Activated B cell treated with CpG ODN at 0.5 μM for 24 hours (primary cell): ENCODE measurements at regions not wholly inside any gene's neighbourhood (a gene's known extent, or its start where the extent isn't known, plus 50 kb on each side); places are given as distances from the start of the nearest gene placed in this dataset.

Experiments
- ATAC-seq: fragments of 200-7000 bp; cut with Tn5 transposase; one replicate; pipeline ENCODE4 v1.10.0; 2021; ENCODE audit warnings: low read depth, mild to moderate bottlenecking, moderate library complexity
- CTCF ChIA-PET: fragments of 350-600 bp; sonication (Branson Sonifier 250); formaldehyde crosslinking; loops from one replicate; lab custom pipeline; 2021; ENCODE audit warnings: antibody characterized with exemption; lab: Charles Lee
- POLR2A ChIA-PET: fragments of 350-600 bp; sonication (Branson Sonifier 250); formaldehyde crosslinking; loops from one replicate; lab custom pipeline; 2021; ENCODE audit warnings: antibody characterized with exemption; lab: Charles Lee
- DNase-seq: peaks from one replicate; pipeline ENCODE4 v3.0.0; 2022
- H3K27ac Mint-ChIP-seq: one replicate; pipeline ENCODE4 v1.8.0; 2020; ENCODE audit warnings: mixed read lengths
- H3K27me3 Mint-ChIP-seq: one replicate; pipeline ENCODE4 v1.8.0; 2021; ENCODE audit warnings: mixed read lengths
- H3K36me3 Mint-ChIP-seq: one replicate; pipeline ENCODE4 v1.8.0; 2021; ENCODE audit warnings: low read depth, mixed read lengths
- H3K4me1 Mint-ChIP-seq: one replicate; pipeline ENCODE4 v1.8.0; 2021; ENCODE audit warnings: mixed read lengths
- H3K4me3 Mint-ChIP-seq: one replicate; pipeline ENCODE4 v1.8.0; 2020; ENCODE audit warnings: mild to moderate bottlenecking, mixed read lengths
- H3K9me3 Mint-ChIP-seq: one replicate; pipeline ENCODE4 v1.8.0; 2020; ENCODE audit warnings: mixed read lengths
- intact Hi-C: fragments of 100-400 bp; cut with micrococcal nuclease; formaldehyde crosslinking; loops from one replicate; pipeline ENCODE4 v1.15.1; 2024
- TF ChIP-seq, protein P1 (sequence below): fragments of 200-600 bp; IDR thresholded peaks from one replicate; pipeline ENCODE4 v1.8.0; 2022; ENCODE audit warnings: antibody characterized with exemption, mild to moderate bottlenecking

DNA sequence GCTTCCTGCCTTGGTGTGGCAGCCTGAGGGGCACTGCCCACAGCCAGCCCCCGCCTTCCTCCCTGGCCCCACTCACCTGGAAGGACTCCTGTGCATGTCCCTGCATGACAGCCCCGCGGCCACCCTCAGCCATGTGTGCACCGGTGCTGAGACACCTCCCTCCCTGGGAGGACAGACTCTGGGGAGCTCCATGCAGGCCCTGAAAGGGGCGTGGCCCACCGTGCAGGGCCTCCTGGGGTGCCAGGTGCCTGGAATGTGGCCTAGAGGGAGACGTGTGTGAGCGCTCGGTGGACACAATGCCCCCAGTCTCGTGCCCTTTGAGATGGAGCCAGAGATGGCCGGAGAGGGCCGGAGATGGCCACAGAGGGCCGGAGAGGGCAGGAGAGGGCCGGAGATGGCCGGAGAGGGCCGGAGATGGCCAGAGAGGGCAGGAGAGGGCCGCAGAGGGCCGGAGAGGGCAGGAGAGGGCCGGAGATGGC is 59.1 kb upstream of the PPP2R2D start:
- DNase-seq: no peak
- Mint-ChIP-seq H3K9me3 (no peaks in the 10 kb centered on the region), H3K27me3 (no peaks in the 10 kb centered on the region), H3K36me3 (no peaks in the 10 kb centered on the region), H3K4me3 (no peak overlapping the region), H3K27ac (no peak overlapping the region), H3K4me1 (no peaks in the 10 kb centered on the region)
- TF ChIP-seq, protein P1, sequence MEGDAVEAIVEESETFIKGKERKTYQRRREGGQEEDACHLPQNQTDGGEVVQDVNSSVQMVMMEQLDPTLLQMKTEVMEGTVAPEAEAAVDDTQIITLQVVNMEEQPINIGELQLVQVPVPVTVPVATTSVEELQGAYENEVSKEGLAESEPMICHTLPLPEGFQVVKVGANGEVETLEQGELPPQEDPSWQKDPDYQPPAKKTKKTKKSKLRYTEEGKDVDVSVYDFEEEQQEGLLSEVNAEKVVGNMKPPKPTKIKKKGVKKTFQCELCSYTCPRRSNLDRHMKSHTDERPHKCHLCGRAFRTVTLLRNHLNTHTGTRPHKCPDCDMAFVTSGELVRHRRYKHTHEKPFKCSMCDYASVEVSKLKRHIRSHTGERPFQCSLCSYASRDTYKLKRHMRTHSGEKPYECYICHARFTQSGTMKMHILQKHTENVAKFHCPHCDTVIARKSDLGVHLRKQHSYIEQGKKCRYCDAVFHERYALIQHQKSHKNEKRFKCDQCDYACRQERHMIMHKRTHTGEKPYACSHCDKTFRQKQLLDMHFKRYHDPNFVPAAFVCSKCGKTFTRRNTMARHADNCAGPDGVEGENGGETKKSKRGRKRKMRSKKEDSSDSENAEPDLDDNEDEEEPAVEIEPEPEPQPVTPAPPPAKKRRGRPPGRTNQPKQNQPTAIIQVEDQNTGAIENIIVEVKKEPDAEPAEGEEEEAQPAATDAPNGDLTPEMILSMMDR: no peak
- intact Hi-C loops: no loop called here
- POLR2A ChIA-PET: no interaction called here
- CTCF ChIA-PET: no interaction called here
- no peak for ATAC-seq

DNA sequence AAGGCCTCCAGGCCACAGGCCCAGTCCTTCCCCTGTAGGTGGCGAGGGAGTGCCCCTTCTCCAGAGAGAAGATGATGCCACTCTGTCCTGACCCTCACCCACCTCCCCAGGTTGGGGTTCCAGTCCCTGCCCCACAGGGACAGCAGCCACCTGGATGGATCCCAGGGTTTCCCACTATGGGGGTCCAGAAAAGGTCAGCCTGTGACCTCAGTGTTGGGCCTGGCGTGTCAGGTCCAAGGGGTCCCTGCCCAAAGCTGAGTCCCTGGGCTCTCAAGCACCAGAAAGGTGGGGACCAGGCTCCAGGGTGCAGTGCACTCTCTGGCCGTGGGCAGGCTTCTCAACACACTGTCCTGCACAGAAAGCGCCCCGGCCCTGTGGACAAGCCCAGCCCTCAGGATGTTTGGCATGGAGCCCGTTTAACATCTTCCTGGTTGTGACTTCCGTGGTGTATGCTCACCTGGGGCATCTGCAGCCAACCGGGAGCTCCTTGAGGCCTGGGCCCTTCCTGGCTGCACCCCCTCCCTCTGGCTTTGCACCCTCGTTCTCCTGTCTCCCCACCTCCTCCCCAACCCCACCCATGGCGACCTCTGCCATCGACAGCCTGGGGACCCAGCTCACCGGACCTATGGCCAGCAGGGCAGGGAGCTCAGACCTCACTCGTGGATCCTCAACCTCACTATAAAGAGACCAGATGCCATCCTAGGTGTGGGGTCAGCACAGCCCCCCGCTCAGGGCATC is 58.3 kb upstream of the PPP2R2D start:
- POLR2A ChIA-PET: no interaction called here
- Mint-ChIP-seq H3K27me3 (no peaks in the 10 kb centered on the region), H3K9me3 (no peaks in the 10 kb centered on the region), H3K27ac (no peak overlapping the region), H3K4me1 (no peaks in the 10 kb centered on the region), H3K36me3 (no peaks in the 10 kb centered on the region), H3K4me3 (no peak overlapping the region)
- TF ChIP-seq, protein P1: no peak
- ATAC-seq (no peak), DNase-seq (no peak)
- intact Hi-C loops: no loop called here
- CTCF ChIA-PET: no interaction called here

DNA sequence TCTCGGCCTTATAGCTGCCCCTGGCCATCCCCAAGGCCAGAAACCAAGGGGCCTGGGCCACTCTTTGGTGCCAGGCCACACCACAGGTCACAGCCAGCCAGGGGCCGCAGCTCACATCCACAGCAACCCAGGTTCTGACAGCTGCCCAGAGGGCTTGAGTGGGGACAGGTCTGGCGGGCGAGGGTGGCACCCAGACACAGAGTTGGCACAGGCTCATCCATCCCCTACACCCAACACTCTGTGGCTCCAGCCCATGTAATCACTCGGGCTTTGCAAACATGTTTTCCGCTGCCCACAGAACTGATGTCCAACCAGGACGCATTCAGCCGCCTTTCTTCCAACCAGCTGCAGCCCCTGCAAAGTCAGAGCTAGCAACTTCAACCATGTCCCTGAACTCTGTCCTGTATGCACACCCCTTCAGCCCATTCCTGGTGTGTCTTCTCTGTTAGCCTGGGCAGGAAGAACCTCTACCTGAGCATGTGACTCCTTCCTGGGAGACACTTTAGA is 57.7 kb upstream of the PPP2R2D start:
- no peak for ATAC-seq
- Mint-ChIP-seq H3K36me3 (no peaks in the 10 kb centered on the region), H3K9me3 (no peaks in the 10 kb centered on the region), H3K27ac (no peak overlapping the region), H3K4me3 (no peak overlapping the region), H3K27me3 (no peaks in the 10 kb centered on the region), H3K4me1 (no peaks in the 10 kb centered on the region)
- DNase-seq: no peak
- intact Hi-C loops: no loop called here
- ChIA-PET POLR2A (no interaction called here), CTCF (no interaction called here)
- TF ChIP-seq, protein P1: no peak

DNA sequence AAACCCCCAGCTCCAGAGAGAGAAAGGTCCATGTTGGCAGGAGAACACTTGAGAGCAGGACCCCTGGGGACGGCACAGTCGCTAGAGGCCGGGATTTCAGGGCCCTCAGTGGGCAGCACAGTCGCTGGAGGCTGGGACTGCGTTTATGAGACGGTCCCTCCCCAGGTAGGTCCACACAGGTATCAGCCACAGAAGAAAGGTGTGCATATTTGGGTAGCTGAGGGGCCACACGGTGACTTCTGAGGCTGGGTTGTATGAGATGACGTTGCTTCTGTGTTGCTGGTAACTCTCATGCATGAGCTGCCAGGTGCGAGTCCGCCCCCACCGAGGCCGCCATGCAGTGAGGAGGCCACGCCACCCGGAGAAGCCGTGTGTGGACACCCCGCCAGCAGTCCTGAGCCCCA is 56.9 kb upstream of the PPP2R2D start:
- H3K36me3 Mint-ChIP-seq: no peaks in the 10 kb centered on the region
- H3K4me3 Mint-ChIP-seq: no peak overlapping the region
- ATAC-seq (no peak), DNase-seq (no peak)
- CTCF ChIA-PET: no interaction called here
- H3K27me3 Mint-ChIP-seq: no peaks in the 10 kb centered on the region
- H3K4me1 Mint-ChIP-seq: no peaks in the 10 kb centered on the region
- POLR2A ChIA-PET: no interaction called here
- H3K27ac Mint-ChIP-seq: no peak overlapping the region
- H3K9me3 Mint-ChIP-seq: no peaks in the 10 kb centered on the region
- intact Hi-C loops: no loop called here
- TF ChIP-seq, protein P1: no peak

DNA sequence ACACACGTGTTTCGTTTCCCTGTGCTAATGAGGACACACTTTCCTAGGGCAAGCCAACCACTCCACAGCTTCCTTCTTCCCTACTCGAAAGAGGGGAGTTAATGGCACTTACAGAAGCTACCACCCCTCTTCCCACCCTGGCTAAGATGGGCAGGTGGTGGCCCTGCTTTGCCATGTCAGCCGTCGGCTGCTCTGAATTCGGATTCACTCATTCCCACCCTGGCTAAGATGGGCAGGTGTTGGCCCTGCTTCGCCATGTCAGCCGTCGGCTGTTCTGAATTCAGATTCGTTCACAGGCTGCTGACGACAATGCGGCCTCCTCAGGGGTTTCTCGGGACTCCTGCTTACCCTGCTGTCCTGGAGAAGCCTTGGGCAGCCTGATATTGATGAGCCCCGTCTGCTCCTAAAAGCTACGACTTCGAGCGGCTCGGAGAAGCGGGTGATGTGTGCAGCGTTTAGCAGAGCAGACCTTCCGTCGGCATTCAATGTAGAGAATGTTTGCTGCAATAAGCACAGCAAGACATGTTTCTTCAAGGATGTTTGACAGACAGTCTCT is 56.2 kb upstream of the PPP2R2D start:
- Mint-ChIP-seq H3K4me1 (no peaks in the 10 kb centered on the region), H3K4me3 (no peak overlapping the region), H3K36me3 (no peaks in the 10 kb centered on the region), H3K27me3 (no peaks in the 10 kb centered on the region), H3K9me3 (no peaks in the 10 kb centered on the region), H3K27ac (no peak overlapping the region)
- POLR2A ChIA-PET: no interaction called here
- intact Hi-C loops: no loop called here
- TF ChIP-seq, protein P1: no peak
- CTCF ChIA-PET: no interaction called here
- ATAC-seq (no peak), DNase-seq (no peak)
